Lower lobe of right lung (tissue), 2 donors: ENCODE measurements at regions not wholly inside any gene's neighbourhood (a gene's known extent, or its start where the extent isn't known, plus 50 kb on each side); places are given as distances from the start of the nearest gene placed in this dataset.
"Not testable (repeated sequence)": the region's sequence is repeated elsewhere in the genome, so short reads cannot be mapped to it uniquely, and the experiment has no call there.

ENCODE experiments used
- ATAC-seq, 2 donors: fragments of 200-7000 bp; cut with Tn5 transposase; one replicate each; pipeline ENCODE4 v1.9.1; 2020 to 2022; ENCODE audit warnings: mild to moderate bottlenecking in 2 of 2, moderate library complexity in 2 of 2
- DNase-seq: peaks from one replicate; pipeline ENCODE4 v3.0.0-alpha.2; 2020
- H3K27ac ChIP-seq: fragments of 200-600 bp; one replicate; pipeline ENCODE4 v1.8.0; 2022
- H3K27me3 ChIP-seq: fragments of 200-600 bp; one replicate; pipeline ENCODE4 v1.8.0; 2022; ENCODE audit warnings: low read depth
- H3K36me3 ChIP-seq: fragments of 200-600 bp; one replicate; pipeline ENCODE4 v1.8.0; 2022; ENCODE audit warnings: mild to moderate bottlenecking
- H3K4me1 ChIP-seq: fragments of 200-600 bp; one replicate; pipeline ENCODE4 v1.8.0; 2022
- H3K4me3 ChIP-seq: fragments of 200-600 bp; one replicate; pipeline ENCODE4 v1.8.0; 2022; ENCODE audit warnings: mild to moderate bottlenecking
- H3K9me3 ChIP-seq: fragments of 200-600 bp; one replicate; pipeline ENCODE4 v1.8.0; 2022
- CTCF ChIP-seq: fragments of 200-600 bp; IDR thresholded peaks from one replicate; pipeline ENCODE4 v1.8.0; 2022; ENCODE audit warnings: antibody characterized with exemption, mild to moderate bottlenecking
- intact Hi-C: fragments of 100-400 bp; cut with DNase I; formaldehyde crosslinking; loops from one replicate; pipeline ENCODE4 v1.11.0; 2022
- donor health status: DM: no; HTN: yes; CAD: no; lungs with severe emphysema.

GRCh38 chr17:77287432-77288068, 146.8 kb downstream of the SEC14L1 start:
- H3K4me3 ChIP-seq = no peak overlapping the region
- peak overlapping the region; percentile 70 for H3K27ac ChIP-seq
- DNase-seq (peak; percentile 63), ATAC-seq (peak in 1 of 2 donors; percentile 33)
- H3K27me3 ChIP-seq = peaks cover under 1% of the 10 kb centered on the region
- H3K36me3 ChIP-seq = no peaks in the 10 kb centered on the region
- H3K4me1 ChIP-seq = peaks cover 42% of the 10 kb centered on the region
- no peaks in the 10 kb centered on the region for H3K9me3 ChIP-seq
- intact Hi-C loops = no loop called here
- TF ChIP-seq CTCF = no peak

- ATAC-seq (no peak), DNase-seq (no peak)
- Histone ChIP-seq H3K27me3 (no peaks in the 10 kb centered on the region), H3K4me1 (peaks cover 36% of the 10 kb centered on the region), H3K4me3 (no peak overlapping the region), H3K27ac (no peak overlapping the region), H3K9me3 (no peaks in the 10 kb centered on the region), H3K36me3 (no peaks in the 10 kb centered on the region)
- intact Hi-C loops = no loop called here
- no peak for TF ChIP-seq CTCF
Observed at GRCh38 chr17:77288115-77288619, 147.4 kb downstream of the SEC14L1 start.

GRCh38 chr17:77290759-77291558, 150.2 kb downstream of the SEC14L1 start:
- H3K9me3 ChIP-seq, ATAC-seq, intact Hi-C loops, H3K4me3 ChIP-seq, H3K36me3 ChIP-seq, DNase-seq, H3K27me3 ChIP-seq, H3K27ac ChIP-seq: not testable (repeated sequence)
- H3K4me1 ChIP-seq = peaks cover 22% of the 10 kb centered on the region

- Histone ChIP-seq H3K36me3 (no peaks in the 10 kb centered on the region), H3K27me3 (no peaks in the 10 kb centered on the region), H3K27ac (no peak overlapping the region), H3K4me3 (no peak overlapping the region), H3K9me3 (no peaks in the 10 kb centered on the region), H3K4me1 (peaks cover 14% of the 10 kb centered on the region)
- ATAC-seq (no peak), DNase-seq (no peak)
- no peak for TF ChIP-seq CTCF
- intact Hi-C loops = no loop called here
Observed at GRCh38 chr17:77291591-77292386, 151.0 kb downstream of the SEC14L1 start.

GRCh38 chr17:77294761-77295160, 154.0 kb downstream of the SEC14L1 start:
- no peak for TF ChIP-seq CTCF
- intact Hi-C loops = no loop called here
- H3K36me3 ChIP-seq = no peaks in the 10 kb centered on the region
- H3K4me3 ChIP-seq = no peak overlapping the region
- DNase-seq (no peak), ATAC-seq (no peak)
- H3K27me3 ChIP-seq = no peaks in the 10 kb centered on the region
- no peak overlapping the region for H3K27ac ChIP-seq
- no peaks in the 10 kb centered on the region for H3K9me3 ChIP-seq
- no peaks in the 10 kb centered on the region for H3K4me1 ChIP-seq
